Stimulated activated CD4-positive, alpha-beta T cell treated with anti-CD3 and anti-CD28 coated beads, Interleukin-12 subunit alpha, Interleukin-12 subunit beta, amount 100 ng/mL, for 48 hours (primary cell): ENCODE measurements at regions not wholly inside any gene's neighbourhood (a gene's known extent, or its start where the extent isn't known, plus 50 kb on each side); places are given as distances from the start of the nearest gene placed in this dataset.

ENCODE experiments used
- DNase-seq, 3 donors: peaks; one replicate each; pipeline ENCODE4 v3.0.0-alpha.2; 2020; ENCODE audit warnings: low read depth in 2 of 3, low spot score in 1 of 3

- DNase-seq: no peak
Measured at GRCh38 chr3:162274070-162274469, 777.5 kb downstream of the OTOL1 start.

DNA sequence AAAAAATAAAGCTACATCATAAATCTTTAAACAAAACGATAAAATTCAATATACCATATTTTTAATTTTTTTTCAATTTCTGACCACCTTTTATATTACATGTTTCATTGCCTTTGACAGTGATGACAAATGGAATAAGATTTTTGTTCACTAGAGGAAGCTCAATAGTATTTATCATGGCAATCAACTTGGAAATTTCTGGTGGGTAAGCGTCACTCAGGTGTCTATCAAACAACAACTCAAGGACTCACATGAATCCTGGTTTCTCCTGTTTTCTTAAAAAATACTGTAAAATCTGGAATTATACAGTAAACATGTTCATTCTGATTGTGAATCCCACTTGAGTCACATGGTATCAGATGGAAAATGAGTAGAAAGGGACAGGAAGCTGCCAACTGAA lies 782.2 kb downstream of the OTOL1 start:
- DNase-seq: no peak

DNA sequence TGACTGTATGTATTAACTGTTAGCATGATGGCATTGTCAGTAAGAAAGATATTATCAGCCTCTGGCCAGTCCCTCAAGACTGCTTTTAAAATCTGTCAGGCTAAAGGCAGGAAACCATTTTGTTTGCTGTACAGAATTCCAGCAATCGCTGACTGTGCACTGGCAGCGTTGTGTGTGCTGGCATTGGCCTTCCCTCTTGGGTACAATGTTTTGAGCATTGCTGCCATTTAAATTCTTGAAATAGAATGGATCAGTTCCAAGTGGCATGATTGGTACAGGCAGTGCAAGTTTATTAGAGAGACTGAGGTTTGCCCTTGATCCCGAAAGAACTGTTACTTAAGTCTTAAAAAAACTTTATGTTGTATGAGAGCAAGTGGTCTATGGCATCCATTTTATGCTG lies 788.7 kb downstream of the OTOL1 start:
- no peak for DNase-seq

DNA sequence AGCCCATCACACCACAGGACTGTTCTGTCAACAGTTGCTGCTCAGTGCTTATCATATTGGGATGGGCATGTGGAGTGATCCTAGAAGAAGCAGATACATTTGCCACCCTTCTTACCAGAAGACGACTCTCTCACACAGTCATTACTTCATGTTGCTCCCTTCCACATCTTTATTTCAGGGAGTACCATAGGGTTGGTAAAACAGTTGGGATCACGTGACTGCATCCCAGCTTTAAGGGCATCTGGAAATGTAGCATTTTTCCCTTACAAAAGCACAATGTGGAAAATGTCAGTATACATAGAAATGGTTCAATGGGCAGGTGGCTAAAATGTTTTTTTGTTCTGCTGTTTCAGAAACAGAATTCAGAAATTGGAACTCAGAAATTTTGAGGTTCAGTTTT lies 791.0 kb downstream of the OTOL1 start:
- no peak for DNase-seq

- no peak for DNase-seq
Measured at GRCh38 chr3:162292409-162292808, 795.8 kb downstream of the OTOL1 start.

- no peak for DNase-seq
Measured at GRCh38 chr3:162295323-162295983, 798.8 kb downstream of the OTOL1 start.

DNA sequence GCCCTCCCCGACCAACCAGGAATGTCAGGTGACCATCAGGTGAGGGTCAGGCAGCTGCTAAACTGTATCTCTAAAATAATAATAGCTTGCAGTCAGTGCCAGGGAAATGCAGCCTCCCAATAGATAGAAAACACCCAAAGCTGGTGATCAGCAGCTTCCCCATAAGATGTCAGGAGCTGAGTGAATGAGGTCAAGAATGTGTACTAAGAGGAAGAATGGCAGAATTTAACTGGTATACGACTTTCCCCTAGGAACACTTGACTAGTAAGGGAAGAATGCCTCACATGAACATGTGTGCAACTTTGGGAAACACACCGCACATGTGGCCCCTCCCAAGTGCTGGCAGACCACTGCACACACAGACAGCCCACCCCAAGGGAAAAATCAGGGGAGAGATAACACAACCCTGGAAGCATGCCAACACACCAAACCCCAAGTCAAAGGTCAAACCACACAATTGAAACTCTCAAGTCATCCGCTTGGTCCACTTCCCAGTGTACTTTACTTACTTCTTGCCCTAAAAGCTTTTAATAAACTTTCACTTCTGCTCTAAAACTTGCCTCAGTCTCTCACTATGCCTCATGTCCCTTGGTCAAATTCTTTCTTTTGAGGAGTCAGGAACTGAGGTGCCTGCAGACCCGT lies 806.5 kb downstream of the OTOL1 start:
- no peak for DNase-seq

- no peak for DNase-seq
Measured at GRCh38 chr3:162317046-162317445, 820.4 kb downstream of the OTOL1 start.

- no peak for DNase-seq
Measured at GRCh38 chr3:162328649-162329048, 832.0 kb downstream of the OTOL1 start.

DNA sequence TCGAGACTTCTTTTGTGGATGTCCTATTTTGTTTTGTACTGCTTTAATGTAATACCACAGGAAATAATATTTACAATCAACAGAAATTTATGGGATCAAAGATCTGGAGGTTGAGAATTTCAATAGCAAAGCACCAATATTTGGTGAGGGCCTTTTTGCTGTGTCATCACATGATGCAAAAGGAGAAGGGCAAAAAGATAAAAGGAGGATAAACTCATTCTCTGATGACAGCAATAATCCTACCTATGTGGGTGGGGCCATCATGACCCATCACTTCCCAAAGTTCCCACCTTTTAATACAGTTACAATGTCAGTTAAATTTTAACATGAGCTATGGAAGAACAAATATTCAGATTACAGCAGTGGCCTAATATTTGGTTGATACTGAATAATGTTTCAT lies 832.9 kb downstream of the OTOL1 start:
- DNase-seq: no peak

- DNase-seq: no peak
Measured at GRCh38 chr3:162332344-162332743, 835.7 kb downstream of the OTOL1 start.

GRCh38 chr3:162334537-162334936 lies 837.9 kb downstream of the OTOL1 start:
- no peak for DNase-seq

DNA sequence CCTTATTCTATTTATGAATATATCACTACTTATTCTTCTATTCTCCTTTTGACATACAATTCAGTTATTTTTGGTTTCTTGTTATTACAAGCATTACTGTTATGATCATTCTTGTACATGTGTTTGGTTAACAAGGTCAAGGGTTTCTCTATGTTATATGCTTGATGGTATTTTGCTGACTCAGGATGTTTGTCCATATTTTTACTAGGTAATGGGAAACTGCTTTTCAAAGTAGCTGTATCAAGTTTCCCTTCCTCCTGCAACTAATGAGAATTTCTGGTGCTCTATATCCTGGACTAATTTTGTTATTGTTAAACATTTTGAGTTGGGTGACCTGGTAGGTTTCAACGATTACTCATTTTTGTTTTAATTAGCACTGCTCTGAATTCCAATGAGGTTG lies 841.0 kb downstream of the OTOL1 start:
- no peak for DNase-seq

DNA sequence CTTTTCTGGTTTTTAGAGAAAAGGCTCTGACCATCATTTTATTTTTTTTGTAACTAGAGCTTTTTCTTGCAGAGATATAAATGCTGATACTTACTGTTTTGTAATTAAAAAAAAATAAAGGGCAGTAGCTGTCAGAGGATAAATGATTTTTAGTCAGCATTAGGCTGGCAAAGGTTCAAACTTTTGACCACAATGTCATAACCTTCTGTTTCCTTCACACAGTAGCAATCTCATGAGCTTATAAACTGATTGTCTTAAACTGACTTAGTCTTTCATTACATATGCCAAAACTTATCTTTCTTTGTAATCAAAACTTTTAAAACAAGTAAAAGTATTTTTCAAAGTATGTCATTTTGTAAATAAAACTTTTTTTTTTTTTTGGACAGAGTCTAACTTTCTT lies 841.9 kb downstream of the OTOL1 start:
- no peak for DNase-seq

DNA sequence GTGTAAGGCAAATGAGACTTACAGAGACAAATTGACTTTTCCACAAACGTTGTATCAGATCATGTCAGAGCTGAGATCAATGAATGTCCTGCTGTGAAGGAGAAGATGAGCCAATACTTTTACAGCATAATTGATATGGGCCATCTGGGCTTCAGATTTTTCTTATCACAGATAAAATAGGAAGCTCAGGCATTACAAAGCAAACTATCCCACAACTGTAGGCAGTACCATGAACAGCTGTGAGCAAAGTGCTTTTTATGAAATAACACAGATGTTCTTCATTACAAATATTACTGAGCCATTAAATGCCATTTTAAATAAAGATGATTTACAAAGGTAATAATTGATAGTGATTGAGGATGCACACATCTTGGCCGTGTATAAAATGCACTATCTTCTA lies 852.3 kb downstream of the OTOL1 start:
- no peak for DNase-seq

DNA sequence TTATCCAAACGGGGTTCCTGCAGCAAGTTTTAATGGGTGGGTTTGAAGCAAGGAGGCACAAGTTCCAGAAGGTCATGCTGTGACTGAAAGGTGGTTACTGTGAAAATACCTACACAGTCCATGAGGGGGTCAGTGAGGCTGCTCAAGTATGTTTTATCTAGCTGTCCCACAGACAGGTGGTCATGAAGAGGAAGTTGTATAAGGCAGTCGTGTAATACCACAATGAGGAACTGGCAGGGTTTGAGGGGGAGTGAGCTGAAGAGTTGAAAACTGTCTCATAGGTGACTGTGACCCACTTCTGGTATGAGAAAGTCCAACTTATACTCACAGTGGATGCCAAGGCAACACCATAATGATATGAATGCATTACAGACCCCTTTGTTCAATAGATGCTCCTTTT lies 856.8 kb downstream of the OTOL1 start:
- DNase-seq: no peak

DNA sequence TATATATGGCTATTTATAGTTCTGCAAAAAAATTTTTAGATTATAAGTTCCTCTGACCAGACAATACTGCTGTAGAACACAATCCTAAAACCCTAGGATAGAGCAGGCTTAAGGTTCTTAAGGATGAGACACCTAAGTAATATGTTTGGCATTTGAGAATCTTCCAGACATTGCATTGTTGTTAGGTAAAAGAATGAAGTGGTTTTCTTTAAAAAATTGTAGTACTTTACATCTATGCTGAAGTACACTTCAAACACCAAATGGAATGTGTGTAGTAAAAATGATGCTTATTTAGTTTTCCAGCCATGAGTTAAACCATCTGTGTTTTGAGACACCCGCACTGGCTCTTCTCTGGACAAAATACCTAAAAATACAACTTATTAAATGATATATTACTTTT lies 857.7 kb downstream of the OTOL1 start:
- no peak for DNase-seq

DNA sequence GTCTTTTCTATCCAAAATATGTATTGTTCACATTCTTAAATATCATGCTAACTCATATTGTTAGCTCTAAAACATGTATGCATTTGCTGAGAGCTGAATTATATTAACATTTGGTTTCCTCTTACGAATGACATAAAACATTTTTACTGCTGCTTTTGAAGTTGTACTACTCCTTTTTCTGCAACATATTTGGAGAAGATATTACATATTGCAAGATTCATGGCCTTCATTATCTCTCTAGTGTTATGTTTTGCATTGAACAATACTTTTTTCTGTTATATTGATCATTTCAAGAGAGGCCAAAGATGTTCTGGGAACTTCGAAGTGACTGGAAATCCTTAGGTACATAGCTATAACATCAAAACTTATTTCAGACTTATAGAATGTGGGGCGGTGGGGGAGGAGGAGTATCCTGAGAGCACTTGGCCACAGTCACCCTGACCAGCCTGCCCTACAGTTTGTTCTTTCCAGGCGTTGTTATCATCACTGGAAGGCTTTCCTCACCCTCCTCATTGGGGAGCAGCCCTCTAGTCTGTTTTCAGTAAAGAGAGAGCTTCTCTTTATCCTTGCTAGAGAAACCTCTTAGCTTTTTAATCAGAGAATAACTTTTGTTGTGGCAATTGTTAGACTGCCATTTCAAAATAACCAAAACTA lies 868.6 kb downstream of the OTOL1 start:
- no peak for DNase-seq

- no peak for DNase-seq
Measured at GRCh38 chr3:162366166-162366766, 869.7 kb downstream of the OTOL1 start.

DNA sequence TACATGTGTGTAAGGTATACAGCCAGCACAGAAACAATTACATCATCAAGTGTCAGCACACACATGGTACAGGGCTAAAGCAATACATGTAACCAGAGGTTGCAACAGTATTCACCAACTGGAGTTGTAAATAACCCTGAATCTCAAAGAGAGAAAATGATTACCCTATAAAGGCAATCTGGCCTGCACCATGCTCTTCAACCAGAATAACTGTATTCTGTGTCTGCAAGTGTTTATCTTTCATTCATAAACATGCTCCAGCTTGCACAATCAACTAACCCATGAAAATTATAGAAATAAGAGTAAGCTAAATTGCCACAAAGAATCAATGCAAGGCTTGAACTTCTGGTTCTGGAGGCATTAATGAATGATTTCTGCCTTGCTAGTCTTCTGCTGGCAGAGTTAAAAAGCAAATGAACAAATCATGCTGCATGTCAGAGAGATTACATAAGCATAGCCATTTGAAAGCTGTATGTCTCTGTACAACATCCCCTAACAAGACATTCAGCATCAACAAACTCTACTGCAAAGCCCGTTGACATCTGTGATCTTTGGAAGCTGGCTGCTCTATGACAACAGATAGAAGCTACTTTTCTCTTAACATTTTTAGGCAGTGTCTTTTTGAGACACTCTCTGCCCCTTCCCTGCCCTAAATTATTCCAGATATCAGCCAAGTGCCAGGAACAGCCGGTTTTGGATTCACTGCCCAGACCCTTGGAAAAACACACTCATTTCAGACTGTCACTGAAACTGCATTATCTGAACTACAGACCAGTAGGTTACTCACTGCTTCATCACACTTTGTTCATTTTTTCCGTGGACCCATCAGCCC lies 871.0 kb downstream of the OTOL1 start:
- no peak for DNase-seq

DNA sequence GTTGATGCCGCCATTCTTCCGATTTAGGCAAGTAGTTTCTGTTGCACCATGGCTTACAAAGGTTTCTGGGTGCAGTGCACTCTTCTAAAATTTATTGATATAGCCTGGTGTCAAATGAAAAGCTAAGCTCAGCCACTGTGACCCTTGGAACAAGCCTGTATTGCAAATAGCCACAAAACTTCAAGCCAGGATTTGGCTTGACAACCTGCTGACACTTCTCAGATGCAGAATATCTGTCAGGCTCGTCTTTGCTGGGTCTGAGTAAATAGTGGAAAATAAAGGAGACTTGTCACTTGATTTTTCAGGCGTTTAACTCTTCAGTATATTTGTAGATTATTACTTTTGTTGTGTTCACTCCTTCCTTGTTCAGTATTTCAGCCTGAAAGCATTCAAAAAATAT lies 871.8 kb downstream of the OTOL1 start:
- DNase-seq: no peak
